ENCODE measurements at regions not wholly inside any gene's neighbourhood (a gene's known extent, or its start where the extent isn't known, plus 50 kb on each side); places are given as distances from the start of the nearest gene placed in this dataset.

DNA sequence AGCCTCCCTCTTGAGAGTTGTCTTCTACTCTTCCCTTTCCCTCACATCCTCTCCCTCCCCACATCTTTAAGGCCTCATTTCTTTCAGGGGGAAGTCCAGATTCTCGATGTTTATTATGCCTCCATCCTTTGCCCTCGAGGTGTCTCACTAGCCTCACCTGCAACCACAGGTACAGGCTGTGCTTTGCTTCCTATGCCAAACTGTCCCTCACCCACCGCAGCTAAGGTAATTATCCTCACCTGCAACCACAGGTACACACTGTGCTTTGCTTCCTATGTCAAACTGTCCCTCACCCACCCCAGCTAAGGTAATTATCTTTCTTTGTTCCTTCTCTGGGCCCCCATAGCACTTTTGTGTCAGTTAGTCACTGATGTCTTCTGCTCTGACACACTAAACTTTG is 328.1 kb upstream of the SNX7 start:
- no peak for TF ChIP-seq EZH2phosphoT487 (IDR thresholded peaks at IDR 0.05; ENCODE audit: borderline replicate concordance, low read length)
- TF ChIP-seq, protein P1, sequence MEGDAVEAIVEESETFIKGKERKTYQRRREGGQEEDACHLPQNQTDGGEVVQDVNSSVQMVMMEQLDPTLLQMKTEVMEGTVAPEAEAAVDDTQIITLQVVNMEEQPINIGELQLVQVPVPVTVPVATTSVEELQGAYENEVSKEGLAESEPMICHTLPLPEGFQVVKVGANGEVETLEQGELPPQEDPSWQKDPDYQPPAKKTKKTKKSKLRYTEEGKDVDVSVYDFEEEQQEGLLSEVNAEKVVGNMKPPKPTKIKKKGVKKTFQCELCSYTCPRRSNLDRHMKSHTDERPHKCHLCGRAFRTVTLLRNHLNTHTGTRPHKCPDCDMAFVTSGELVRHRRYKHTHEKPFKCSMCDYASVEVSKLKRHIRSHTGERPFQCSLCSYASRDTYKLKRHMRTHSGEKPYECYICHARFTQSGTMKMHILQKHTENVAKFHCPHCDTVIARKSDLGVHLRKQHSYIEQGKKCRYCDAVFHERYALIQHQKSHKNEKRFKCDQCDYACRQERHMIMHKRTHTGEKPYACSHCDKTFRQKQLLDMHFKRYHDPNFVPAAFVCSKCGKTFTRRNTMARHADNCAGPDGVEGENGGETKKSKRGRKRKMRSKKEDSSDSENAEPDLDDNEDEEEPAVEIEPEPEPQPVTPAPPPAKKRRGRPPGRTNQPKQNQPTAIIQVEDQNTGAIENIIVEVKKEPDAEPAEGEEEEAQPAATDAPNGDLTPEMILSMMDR (IDR thresholded peaks at IDR 0.05; ENCODE audit: low read depth, low read length, poor library complexity, severe bottlenecking) = no peak

Data from DOHH2 (cell line).